H1 (cell line): ENCODE measurements at regions not wholly inside any gene's neighbourhood (a gene's known extent, or its start where the extent isn't known, plus 50 kb on each side); places are given as distances from the start of the nearest gene placed in this dataset.

Experiments used
- CTCF ChIA-PET: fragments of 300-600 bp; sonication (Branson Sonifier 250); formaldehyde crosslinking; loops from one replicate; lab custom pipeline; 2021; ENCODE audit not compliant: partially characterized antibody; lab: Charles Lee
- POLR2A ChIA-PET: fragments of 300-600 bp; sonication (Branson Sonifier 250); formaldehyde crosslinking; loops from one replicate; lab custom pipeline; 2021; ENCODE audit warnings: inconsistent platforms; ENCODE audit not compliant: partially characterized antibody; lab: Charles Lee
- DNase-seq, 2 experiments: peaks; one replicate each; pipeline versions ENCODE4 v3.0.0 to v3.0.0-alpha.2; 2010 to 2022; ENCODE audit warnings: low spot score in 2 of 2, low read depth in 1 of 2, mixed read lengths in 1 of 2
- FAIRE-seq: peaks from 2 replicates; lab custom pipeline; 2011; peaks lifted over from hg19 to GRCh38; lab: Jason Lieb, UNC
- H2AFZ ChIP-seq: 2 replicates; pipeline ENCODE4 v1.8.1; 2012; ENCODE audit warnings: low read length, inconsistent platforms
- H2AK5ac ChIP-seq: 2 replicates; pipeline ENCODE4 v1.6.1; 2013; ENCODE audit warnings: low read depth, low read length
- H2BK120ac ChIP-seq: replicated peaks from 2 replicates; pipeline ENCODE3; 2013; ENCODE audit warnings: low read depth, low read length, inconsistent platforms
- H2BK12ac ChIP-seq: 2 replicates; pipeline ENCODE4 v1.6.1; 2013; ENCODE audit warnings: low read depth, low read length
- H2BK15ac ChIP-seq: 2 replicates; pipeline ENCODE4 v1.6.1; 2013; ENCODE audit warnings: low read length
- H2BK20ac ChIP-seq: 2 replicates; pipeline ENCODE4 v1.6.1; 2013; ENCODE audit warnings: low read length
- H2BK5ac ChIP-seq: 2 replicates; pipeline ENCODE4 v1.6.1; 2013; ENCODE audit warnings: low read depth, low read length
- H3K14ac ChIP-seq: 2 replicates; pipeline ENCODE4 v1.6.1; 2013; ENCODE audit warnings: inconsistent platforms; ENCODE audit not compliant: insufficient read length
- H3K18ac ChIP-seq: 2 replicates; pipeline ENCODE4 v1.6.1; 2013; ENCODE audit warnings: low read length; ENCODE audit errors: extremely low read depth
- H3K23ac ChIP-seq: 2 replicates; pipeline ENCODE4 v1.6.1; 2013; ENCODE audit warnings: inconsistent platforms; ENCODE audit not compliant: insufficient read length
- H3K23me2 ChIP-seq: 2 replicates; pipeline ENCODE4 v1.6.1; 2013; ENCODE audit warnings: low read depth, low read length
- H3K27ac ChIP-seq: 2 replicates; pipeline ENCODE4 v1.6.1; 2011; ENCODE audit warnings: low read depth, low read length, inconsistent platforms
- H3K27me3 ChIP-seq, 4 experiments: replicated peaks in 1 of 4; 1 replicate in 1 of 4; 2 replicates in 3 of 4; pipeline versions ENCODE4 v1.6.1 to v1.8.1; 2011 to 2013; ENCODE audit warnings: low read length in 3 of 4, mild to moderate bottlenecking in 3 of 4, inconsistent platforms in 2 of 4, mixed read lengths in 2 of 4, moderate library complexity in 1 of 4; ENCODE audit not compliant: control insufficient read depth in 3 of 4, insufficient read depth in 3 of 4; ENCODE audit errors: extremely low read depth in 1 of 4
- H3K36me3 ChIP-seq, 4 experiments: 2 replicates each; pipeline versions ENCODE4 v1.6.1 to v1.8.1; 2011 to 2013; ENCODE audit warnings: mild to moderate bottlenecking in 4 of 4, low read length in 3 of 4, moderate library complexity in 2 of 4, control low read depth in 1 of 4, inconsistent platforms in 1 of 4; ENCODE audit not compliant: insufficient read depth in 4 of 4, control insufficient read depth in 2 of 4
- H3K4ac ChIP-seq: replicated peaks from 2 replicates; pipeline ENCODE3; 2013; ENCODE audit warnings: low read length, low read depth, mixed read lengths, inconsistent platforms; ENCODE audit not compliant: insufficient read length
- H3K4me1 ChIP-seq, 4 experiments: replicated peaks in 1 of 4; 1 replicate in 1 of 4; 2 replicates in 3 of 4; pipeline versions ENCODE4 v1.6.1 to v1.8.1; 2011 to 2013; ENCODE audit warnings: low read length in 3 of 4, inconsistent platforms in 2 of 4, mixed read lengths in 1 of 4; ENCODE audit not compliant: insufficient read depth in 4 of 4, control insufficient read depth in 3 of 4
- H3K4me2 ChIP-seq, 2 experiments: 2 replicates each; pipeline versions ENCODE4 v1.6.1 to v1.8.1; 2011 to 2013; ENCODE audit warnings: low read depth in 2 of 2, low read length in 2 of 2, control low read depth in 1 of 2, inconsistent platforms in 1 of 2, mild to moderate bottlenecking in 1 of 2; ENCODE audit not compliant: insufficient read depth in 1 of 2
- H3K4me3 ChIP-seq, 4 experiments: fragments of 200-600, 300-600 bp in 1 of 4; sonication (generic), shearing (Covaris generic), sonication (Bioruptor Twin) in 1 of 4; 2 replicates each; pipeline versions ENCODE4 v1.5.1 to v1.8.1; 2011 to 2016; ENCODE audit warnings: low read length in 4 of 4, low read depth in 3 of 4, control low read depth in 2 of 4, inconsistent platforms in 2 of 4, mild to moderate bottlenecking in 2 of 4, mixed read lengths in 1 of 4, moderate library complexity in 1 of 4; ENCODE audit not compliant: insufficient read depth in 2 of 4; ENCODE audit errors: extremely low read depth in 1 of 4
- H3K56ac ChIP-seq: replicated peaks from 2 replicates; pipeline ENCODE3; 2013; ENCODE audit warnings: low read depth, mild to moderate bottlenecking, mixed read lengths, low read length, inconsistent platforms; ENCODE audit not compliant: insufficient read length
- H3K79me1 ChIP-seq: 2 replicates; pipeline ENCODE4 v1.6.1; 2013; ENCODE audit warnings: low read depth, low read length, control low read depth
- H3K79me2 ChIP-seq, 2 experiments: 2 replicates each; pipeline versions ENCODE4 v1.6.1 to v1.8.1; 2012 to 2013; ENCODE audit warnings: low read length in 2 of 2, mild to moderate bottlenecking in 2 of 2, inconsistent platforms in 1 of 2; ENCODE audit not compliant: insufficient read depth in 2 of 2, control insufficient read depth in 1 of 2
- H3K9ac ChIP-seq, 4 experiments: replicated peaks in 1 of 4; 1 replicate in 1 of 4; 2 replicates in 3 of 4; pipeline versions ENCODE4 v1.6.1 to v1.8.1; 2011 to 2013; ENCODE audit warnings: low read depth in 3 of 4, low read length in 3 of 4, control low read depth in 2 of 4, mild to moderate bottlenecking in 2 of 4, moderate library complexity in 2 of 4, inconsistent platforms in 1 of 4; ENCODE audit errors: extremely low read depth in 1 of 4
- H3K9me3 ChIP-seq, 2 experiments: 2 replicates each; pipeline versions ENCODE4 v1.6.1 to v1.8.1; 2012 to 2013; ENCODE audit warnings: mild to moderate bottlenecking in 2 of 2, moderate library complexity in 2 of 2, control low read depth in 1 of 2, inconsistent platforms in 1 of 2, low read depth in 1 of 2, low read length in 1 of 2, mixed read lengths in 1 of 2; ENCODE audit not compliant: insufficient read depth in 2 of 2
- H4K20me1 ChIP-seq, 2 experiments: replicated peaks in 1 of 2; 2 replicates each; pipeline versions ENCODE3 to v1.8.1; 2011 to 2013; ENCODE audit warnings: inconsistent platforms in 2 of 2, low read length in 2 of 2, mild to moderate bottlenecking in 1 of 2; ENCODE audit not compliant: insufficient read depth in 2 of 2, control insufficient read depth in 1 of 2
- H4K5ac ChIP-seq: 2 replicates; pipeline ENCODE4 v1.6.1; 2013; ENCODE audit warnings: low read length, low read depth, mixed read lengths, inconsistent platforms; ENCODE audit not compliant: insufficient read length
- H4K8ac ChIP-seq: 2 replicates; pipeline ENCODE4 v1.8.0; 2013; ENCODE audit warnings: mild to moderate bottlenecking, moderate library complexity, low read length, inconsistent platforms; ENCODE audit not compliant: insufficient read depth; ENCODE audit errors: extremely low read depth
- H4K91ac ChIP-seq: replicated peaks from 2 replicates; pipeline ENCODE3; 2013; ENCODE audit warnings: low read length, mixed read lengths, inconsistent platforms; ENCODE audit not compliant: insufficient read length
- MAFK ChIP-seq: IDR thresholded peaks from 2 replicates; pipeline ENCODE4 v1.6.1; 2012; ENCODE audit warnings: low read depth, mild to moderate bottlenecking, improper control_type of control experiment, low read length
- SAP30 ChIP-seq: fragments of 300-600 bp; sonication (generic); IDR thresholded peaks from 2 replicates; pipeline ENCODE4 v1.7.1; 2012; ENCODE audit warnings: low read length, moderate library complexity, mild to moderate bottlenecking, inconsistent platforms; ENCODE audit not compliant: insufficient read depth, insufficient replicate concordance
- WGBS, 2 experiments: shearing (Covaris generic) in 1 of 2; methylation state at CpG; one replicate each; pipeline versions ENCODE4 v1.1.6 to v1.1.7; 2013 to 2015; ENCODE audit warnings: low lambda C conversion rate in 2 of 2, mixed read lengths in 2 of 2, inconsistent platforms in 1 of 2, low coverage in 1 of 2, missing lambda C conversion rate in 1 of 2; ENCODE audit not compliant: insufficient replicate concordance in 2 of 2, insufficient coverage in 1 of 2, insufficient read length in 1 of 2; ENCODE audit errors: extremely low coverage in 1 of 2, missing lambda C conversion rate in 1 of 2; 5-methylcytosine and 5-hydroxymethylcytosine counted together

DNA sequence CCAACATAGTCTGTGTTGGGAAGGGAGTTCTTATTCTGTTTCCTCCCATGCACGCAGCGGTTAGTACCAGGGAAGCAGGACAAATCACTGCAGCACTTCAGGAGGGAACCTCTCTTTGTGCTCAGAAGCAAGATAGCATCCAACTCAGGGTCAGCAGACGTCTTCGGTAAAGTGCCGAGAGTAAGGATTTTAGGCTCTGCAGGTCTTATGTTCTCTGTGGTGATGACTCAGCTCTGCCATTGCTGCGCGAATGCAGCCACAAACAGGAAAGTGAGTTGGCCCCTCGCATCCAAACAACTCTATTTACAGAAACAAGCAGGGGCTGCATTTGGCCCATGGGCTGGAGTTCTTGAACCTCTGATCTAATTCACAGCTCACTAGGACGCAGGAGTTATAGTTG is 122.1 kb upstream of the SPATA13 start:
- Histone ChIP-seq H3K4me2 (no peak overlapping the region), H3K56ac (no peak overlapping the region), H3K4me3 (no peak overlapping the region), H3K23ac (no peak overlapping the region), H3K23me2 (no peaks in the 10 kb centered on the region), H2BK120ac (no peak overlapping the region), H3K4me1 (peaks cover 0 to 9% (median 4%) of the 10 kb centered on the region in 4 experiments; a peak in 4 of 7 replicates), H3K4ac (no peak overlapping the region), H2AFZ (no peak overlapping the region), H4K5ac (no peak overlapping the region), H2BK20ac (no peak overlapping the region), H2BK15ac (no peak overlapping the region), H3K18ac (no peak overlapping the region), H3K9ac (no peak overlapping the region), H3K9me3 (no peaks in the 10 kb centered on the region), H2BK5ac (no peak overlapping the region), H3K14ac (no peak overlapping the region), H2BK12ac (no peak overlapping the region), H3K79me2 (no peaks in the 10 kb centered on the region), H3K36me3 (no peaks in the 10 kb centered on the region), H4K8ac (no peak overlapping the region), H4K20me1 (no peaks in the 10 kb centered on the region), H3K79me1 (no peaks in the 10 kb centered on the region), H4K91ac (no peak overlapping the region), H3K27me3 (peaks cover 8 to 46% (median 38%) of the 10 kb centered on the region in 4 experiments), H3K27ac (no peak overlapping the region), H2AK5ac (no peak overlapping the region)
- TF ChIP-seq MAFK (peak; percentile 25; the same call in 1 of the 2 replicates), SAP30 (no peak)
- POLR2A ChIA-PET: no interaction called here
- CTCF ChIA-PET: interaction anchor here (3.4 to 6.2 kb wide), 2 partner anchors 13 to 18 kb away, joined by 17 to 39 read pairs; no protein-coding TSS in a partner anchor
- DNase-seq (no peak), FAIRE-seq (no peak)
- 84% methylated on average over 9 of the region's 9 CpGs; no CpG with 5 or more reads in 1 of the 2 experiments for WGBS, 2 experiments
